ENCODE measurements at regions not wholly inside any gene's neighbourhood (a gene's known extent, or its start where the extent isn't known, plus 50 kb on each side); places are given as distances from the start of the nearest gene placed in this dataset.

- Mint-ChIP-seq H3K27ac (no peak overlapping the region), H3K4me3 (no peak overlapping the region), H3K9me3 (no peaks in the 10 kb centered on the region), H3K36me3 (no peaks in the 10 kb centered on the region), H3K4me1 (no peaks in the 10 kb centered on the region), H3K27me3 (no peaks in the 10 kb centered on the region)
Observed at GRCh38 chr18:44386401-44386800, 294.3 kb upstream of the SETBP1 start.

- Mint-ChIP-seq H3K9me3 (no peaks in the 10 kb centered on the region), H3K4me1 (no peaks in the 10 kb centered on the region), H3K4me3 (no peak overlapping the region), H3K27me3 (no peaks in the 10 kb centered on the region), H3K27ac (no peak overlapping the region), H3K36me3 (no peaks in the 10 kb centered on the region)
Observed at GRCh38 chr18:44388329-44388728, 292.4 kb upstream of the SETBP1 start.

GRCh38 chr18:44392933-44393332, 287.8 kb upstream of the SETBP1 start:
- Mint-ChIP-seq H3K4me1 (no peaks in the 10 kb centered on the region), H3K9me3 (no peaks in the 10 kb centered on the region), H3K4me3 (no peak overlapping the region), H3K27me3 (no peaks in the 10 kb centered on the region), H3K36me3 (no peaks in the 10 kb centered on the region), H3K27ac (no peak overlapping the region)

- Mint-ChIP-seq H3K27me3 (no peaks in the 10 kb centered on the region), H3K4me1 (no peaks in the 10 kb centered on the region), H3K4me3 (no peak overlapping the region), H3K36me3 (no peaks in the 10 kb centered on the region), H3K9me3 (no peaks in the 10 kb centered on the region), H3K27ac (no peak overlapping the region)
Observed at GRCh38 chr18:44393406-44393805, 287.3 kb upstream of the SETBP1 start.

- H3K9me3 Mint-ChIP-seq: no peaks in the 10 kb centered on the region
- H3K4me1 Mint-ChIP-seq: no peaks in the 10 kb centered on the region
- H3K27me3 Mint-ChIP-seq: no peaks in the 10 kb centered on the region
- H3K4me3 Mint-ChIP-seq: no peak overlapping the region
- H3K36me3 Mint-ChIP-seq: no peaks in the 10 kb centered on the region
- H3K27ac Mint-ChIP-seq: no peak overlapping the region
Observed at GRCh38 chr18:44396550-44396949, 284.1 kb upstream of the SETBP1 start.

GRCh38 chr18:44409071-44409470, 271.6 kb upstream of the SETBP1 start:
- H3K27me3 Mint-ChIP-seq: peaks cover 1% of the 10 kb centered on the region
- peak overlapping the region in 1 of 4 donors; percentile 68 for H3K4me3 Mint-ChIP-seq
- H3K4me1 Mint-ChIP-seq: peaks cover 0 to 1% (median 0%) of the 10 kb centered on the region in 3 donors
- peaks cover 4% of the 10 kb centered on the region for H3K36me3 Mint-ChIP-seq
- H3K9me3 Mint-ChIP-seq: peaks cover 0 to 5% (median 0%) of the 10 kb centered on the region in 3 donors
- H3K27ac Mint-ChIP-seq: peak overlapping the region in 1 of 3 donors; percentile 37

- Mint-ChIP-seq H3K4me1 (peaks cover 0 to 1% (median 0%) of the 10 kb centered on the region in 3 donors), H3K36me3 (peaks cover 4% of the 10 kb centered on the region), H3K4me3 (no peak overlapping the region), H3K9me3 (peaks cover 0 to 5% (median 0%) of the 10 kb centered on the region in 3 donors), H3K27me3 (peaks cover 1% of the 10 kb centered on the region), H3K27ac (no peak overlapping the region)
Observed at GRCh38 chr18:44409515-44409914, 271.2 kb upstream of the SETBP1 start.

- Mint-ChIP-seq H3K4me3 (no peak overlapping the region), H3K27me3 (peaks cover 1% of the 10 kb centered on the region), H3K27ac (no peak overlapping the region), H3K4me1 (peaks cover 0 to 1% (median 0%) of the 10 kb centered on the region in 3 donors), H3K9me3 (peaks cover 0 to 5% (median 0%) of the 10 kb centered on the region in 3 donors), H3K36me3 (peaks cover 4% of the 10 kb centered on the region)
Observed at GRCh38 chr18:44410740-44411139, 269.9 kb upstream of the SETBP1 start.

GRCh38 chr18:44411262-44411905, 269.3 kb upstream of the SETBP1 start:
- Mint-ChIP-seq H3K4me3 (no peak overlapping the region), H3K36me3 (peaks cover 2% of the 10 kb centered on the region), H3K4me1 (peaks cover 0 to 1% (median 0%) of the 10 kb centered on the region in 3 donors), H3K27me3 (no peaks in the 10 kb centered on the region), H3K9me3 (peaks cover 0 to 2% (median 0%) of the 10 kb centered on the region in 3 donors), H3K27ac (no peak overlapping the region)

GRCh38 chr18:44411976-44412375, 268.7 kb upstream of the SETBP1 start:
- Mint-ChIP-seq H3K36me3 (peaks cover 2% of the 10 kb centered on the region), H3K4me3 (no peak overlapping the region), H3K4me1 (peaks cover 0 to 1% (median 0%) of the 10 kb centered on the region in 3 donors), H3K27me3 (no peaks in the 10 kb centered on the region), H3K27ac (no peak overlapping the region), H3K9me3 (peaks cover 0 to 2% (median 0%) of the 10 kb centered on the region in 3 donors)

- Mint-ChIP-seq H3K27me3 (peaks cover 1% of the 10 kb centered on the region), H3K4me1 (no peaks in the 10 kb centered on the region), H3K36me3 (no peaks in the 10 kb centered on the region), H3K27ac (no peak overlapping the region), H3K9me3 (peaks cover 5 to 10% (median 9%) of the 10 kb centered on the region in 3 donors), H3K4me3 (no peak overlapping the region)
Observed at GRCh38 chr18:44423814-44424644, 256.7 kb upstream of the SETBP1 start.

- peaks cover 1% of the 10 kb centered on the region for H3K27me3 Mint-ChIP-seq
- H3K36me3 Mint-ChIP-seq: no peaks in the 10 kb centered on the region
- H3K27ac Mint-ChIP-seq: no peak overlapping the region
- no peak overlapping the region for H3K4me3 Mint-ChIP-seq
- H3K9me3 Mint-ChIP-seq: peaks cover 5 to 8% (median 5%) of the 10 kb centered on the region in 3 donors
- no peaks in the 10 kb centered on the region for H3K4me1 Mint-ChIP-seq
Observed at GRCh38 chr18:44424645-44425035, 256.0 kb upstream of the SETBP1 start.

- no peaks in the 10 kb centered on the region for H3K36me3 Mint-ChIP-seq
- no peak overlapping the region for H3K27ac Mint-ChIP-seq
- peaks cover 5 to 8% (median 5%) of the 10 kb centered on the region in 3 donors for H3K9me3 Mint-ChIP-seq
- H3K27me3 Mint-ChIP-seq: peaks cover 1% of the 10 kb centered on the region
- no peak overlapping the region for H3K4me3 Mint-ChIP-seq
- H3K4me1 Mint-ChIP-seq: no peaks in the 10 kb centered on the region
Observed at GRCh38 chr18:44425161-44425560, 255.5 kb upstream of the SETBP1 start.

GRCh38 chr18:44437603-44438002, 243.1 kb upstream of the SETBP1 start:
- H3K4me1 Mint-ChIP-seq: no peaks in the 10 kb centered on the region
- no peak overlapping the region for H3K4me3 Mint-ChIP-seq
- H3K27ac Mint-ChIP-seq: no peak overlapping the region
- peaks cover 2% of the 10 kb centered on the region for H3K36me3 Mint-ChIP-seq
- H3K9me3 Mint-ChIP-seq: peaks cover 0 to 2% (median 0%) of the 10 kb centered on the region in 3 donors
- no peaks in the 10 kb centered on the region for H3K27me3 Mint-ChIP-seq

GRCh38 chr18:44450226-44450625, 230.5 kb upstream of the SETBP1 start:
- H3K36me3 Mint-ChIP-seq: peaks cover 2% of the 10 kb centered on the region
- no peaks in the 10 kb centered on the region for H3K9me3 Mint-ChIP-seq
- no peak overlapping the region for H3K4me3 Mint-ChIP-seq
- peaks cover 0 to 2% (median 0%) of the 10 kb centered on the region in 3 donors for H3K4me1 Mint-ChIP-seq
- H3K27ac Mint-ChIP-seq: no peak overlapping the region
- peaks cover 1% of the 10 kb centered on the region for H3K27me3 Mint-ChIP-seq
